IPS-15b (cell line): ENCODE measurements at regions not wholly inside any gene's neighbourhood (a gene's known extent, or its start where the extent isn't known, plus 50 kb on each side); places are given as distances from the start of the nearest gene placed in this dataset.

Source experiments
- H3K27me3 ChIP-seq: one replicate; pipeline ENCODE4 v1.6.1; 2013; ENCODE audit warnings: low read length; ENCODE audit not compliant: control insufficient read depth, insufficient read depth
- H3K36me3 ChIP-seq: one replicate; pipeline ENCODE4 v1.6.1; 2013; ENCODE audit warnings: low read length; ENCODE audit not compliant: control insufficient read depth, insufficient read depth
- H3K4me1 ChIP-seq: one replicate; pipeline ENCODE4 v1.6.1; 2013; ENCODE audit warnings: mild to moderate bottlenecking, low read length; ENCODE audit not compliant: control insufficient read depth, insufficient read depth
- H3K4me3 ChIP-seq: one replicate; pipeline ENCODE4 v1.5.1; 2013; ENCODE audit warnings: low read depth, low read length
- H3K9ac ChIP-seq: one replicate; pipeline ENCODE4 v1.6.1; 2013; ENCODE audit warnings: low read depth, mild to moderate bottlenecking, low read length
- H3K9me3 ChIP-seq: one replicate; pipeline ENCODE4 v1.6.1; 2013; ENCODE audit warnings: mild to moderate bottlenecking, low read length; ENCODE audit not compliant: control insufficient read depth, insufficient read depth

GRCh38 chr11:130780437-130780836, 135.8 kb downstream of the SNX19 start:
- Histone ChIP-seq H3K9ac (no peak overlapping the region), H3K27me3 (no peaks in the 10 kb centered on the region), H3K36me3 (no peaks in the 10 kb centered on the region), H3K4me3 (no peak overlapping the region), H3K9me3 (no peaks in the 10 kb centered on the region), H3K4me1 (peaks cover 7% of the 10 kb centered on the region)

- H3K9me3 ChIP-seq = no peaks in the 10 kb centered on the region
- no peak overlapping the region for H3K4me3 ChIP-seq
- H3K4me1 ChIP-seq = peaks cover 7% of the 10 kb centered on the region
- no peak overlapping the region for H3K9ac ChIP-seq
- H3K27me3 ChIP-seq = no peaks in the 10 kb centered on the region
- H3K36me3 ChIP-seq = no peaks in the 10 kb centered on the region
These were observed 134.3 kb downstream of the SNX19 start for GRCh38 chr11:130781931-130782330.

GRCh38 chr11:130782361-130783222, 133.7 kb downstream of the SNX19 start:
- no peak overlapping the region for H3K4me3 ChIP-seq
- no peaks in the 10 kb centered on the region for H3K9me3 ChIP-seq
- peaks cover 7% of the 10 kb centered on the region for H3K4me1 ChIP-seq

GRCh38 chr11:130783323-130783722, 133.0 kb downstream of the SNX19 start:
- Histone ChIP-seq H3K4me3 (no peak overlapping the region), H3K27me3 (no peaks in the 10 kb centered on the region), H3K4me1 (peaks cover 7% of the 10 kb centered on the region), H3K9me3 (no peaks in the 10 kb centered on the region), H3K36me3 (no peaks in the 10 kb centered on the region), H3K9ac (no peak overlapping the region)

More at GRCh38 chr11:130782361-130783222, 133.7 kb downstream of the SNX19 start:
- Histone ChIP-seq H3K9ac (no peak overlapping the region), H3K27me3 (no peaks in the 10 kb centered on the region), H3K36me3 (no peaks in the 10 kb centered on the region)

GRCh38 chr11:130785380-130786116, 130.7 kb downstream of the SNX19 start:
- Histone ChIP-seq H3K36me3 (no peaks in the 10 kb centered on the region), H3K9ac (no peak overlapping the region), H3K27me3 (no peaks in the 10 kb centered on the region), H3K4me1 (peaks cover 7% of the 10 kb centered on the region), H3K4me3 (no peak overlapping the region), H3K9me3 (no peaks in the 10 kb centered on the region)

GRCh38 chr11:130786586-130786985, 129.7 kb downstream of the SNX19 start:
- Histone ChIP-seq H3K9ac (no peak overlapping the region), H3K9me3 (no peaks in the 10 kb centered on the region), H3K4me3 (no peak overlapping the region), H3K36me3 (no peaks in the 10 kb centered on the region), H3K4me1 (peaks cover 7% of the 10 kb centered on the region), H3K27me3 (no peaks in the 10 kb centered on the region)

GRCh38 chr11:130787092-130787616, 129.1 kb downstream of the SNX19 start:
- Histone ChIP-seq H3K27me3 (no peaks in the 10 kb centered on the region), H3K36me3 (no peaks in the 10 kb centered on the region), H3K9ac (no peak overlapping the region), H3K4me1 (peaks cover 7% of the 10 kb centered on the region), H3K4me3 (no peak overlapping the region), H3K9me3 (no peaks in the 10 kb centered on the region)

- Histone ChIP-seq H3K9ac (no peak overlapping the region), H3K4me3 (no peak overlapping the region), H3K9me3 (no peaks in the 10 kb centered on the region), H3K36me3 (no peaks in the 10 kb centered on the region), H3K27me3 (no peaks in the 10 kb centered on the region), H3K4me1 (peaks cover 2% of the 10 kb centered on the region)
These were observed 128.2 kb downstream of the SNX19 start for GRCh38 chr11:130787973-130788570.

GRCh38 chr11:130789056-130789640, 127.1 kb downstream of the SNX19 start:
- Histone ChIP-seq H3K9ac (no peak overlapping the region), H3K9me3 (no peaks in the 10 kb centered on the region), H3K4me3 (no peak overlapping the region), H3K36me3 (no peaks in the 10 kb centered on the region), H3K27me3 (no peaks in the 10 kb centered on the region), H3K4me1 (no peaks in the 10 kb centered on the region)

GRCh38 chr11:130790689-130791088, 125.6 kb downstream of the SNX19 start:
- Histone ChIP-seq H3K4me1 (no peaks in the 10 kb centered on the region), H3K9me3 (no peaks in the 10 kb centered on the region), H3K4me3 (no peak overlapping the region), H3K9ac (no peak overlapping the region), H3K27me3 (no peaks in the 10 kb centered on the region), H3K36me3 (no peaks in the 10 kb centered on the region)

GRCh38 chr11:130792772-130793171, 123.5 kb downstream of the SNX19 start:
- Histone ChIP-seq H3K9me3 (no peaks in the 10 kb centered on the region), H3K27me3 (no peaks in the 10 kb centered on the region), H3K36me3 (no peaks in the 10 kb centered on the region), H3K4me3 (no peak overlapping the region), H3K4me1 (no peaks in the 10 kb centered on the region), H3K9ac (no peak overlapping the region)
